Cardiac muscle cell (in vitro differentiated cells and primary cell): ENCODE measurements at regions not wholly inside any gene's neighbourhood (a gene's known extent, or its start where the extent isn't known, plus 50 kb on each side); places are given as distances from the start of the nearest gene placed in this dataset.

Experiments
- DNase-seq, 2 donors: peaks; one replicate each; pipeline versions ENCODE4 v3.0.0 to v3.0.0-alpha.2; 2010 to 2017; ENCODE audit warnings: low read depth in 1 of 2, low spot score in 1 of 2
- H3K27ac ChIP-seq: fragments of 200-600 bp; sonication (generic); 2 replicates; pipeline ENCODE4 v1.5.1; 2016
- H3K27me3 ChIP-seq: fragments of 200-600 bp; sonication (generic); 2 replicates; pipeline ENCODE4 v1.6.0; 2016; ENCODE audit warnings: control low read depth
- H3K36me3 ChIP-seq: fragments of 200-600 bp; sonication (generic); 2 replicates; pipeline ENCODE4 v1.5.1; 2016; ENCODE audit warnings: control low read depth
- H3K4me1 ChIP-seq: fragments of 200-600 bp; sonication (generic); 2 replicates; pipeline ENCODE4 v1.8.1; 2017; ENCODE audit warnings: low read depth, mild to moderate bottlenecking, mixed run types
- H3K4me3 ChIP-seq: fragments of 200-600 bp; sonication (generic); 2 replicates; pipeline ENCODE4 v1.5.1; 2016; ENCODE audit warnings: mild to moderate bottlenecking
- H3K9me3 ChIP-seq: fragments of 200-600 bp; sonication (generic); 2 replicates; pipeline ENCODE4 v1.5.1; 2017; ENCODE audit warnings: low read depth, mild to moderate bottlenecking, control low read depth
- CTCF ChIP-seq: IDR thresholded peaks from 2 replicates; pipeline ENCODE4 v1.5.1; 2012; ENCODE audit warnings: low read depth, mild to moderate bottlenecking, low read length

- no peaks in the 10 kb centered on the region for H3K9me3 ChIP-seq
- peaks cover 19% of the 10 kb centered on the region for H3K4me1 ChIP-seq
- H3K4me3 ChIP-seq, result no peak overlapping the region
- TF ChIP-seq CTCF, result no peak
- no peaks in the 10 kb centered on the region for H3K36me3 ChIP-seq
- no peak for DNase-seq
- H3K27me3 ChIP-seq, result no peaks in the 10 kb centered on the region
- no peak overlapping the region for H3K27ac ChIP-seq
Measured at GRCh38 chr1:219042769-219043168, 130.9 kb upstream of the LYPLAL1 start.

GRCh38 chr1:219045246-219045645 is 128.4 kb upstream of the LYPLAL1 start:
- Histone ChIP-seq H3K27ac (no peak overlapping the region), H3K9me3 (no peaks in the 10 kb centered on the region), H3K4me3 (no peak overlapping the region), H3K27me3 (no peaks in the 10 kb centered on the region), H3K4me1 (peaks cover 5% of the 10 kb centered on the region), H3K36me3 (no peaks in the 10 kb centered on the region)
- no peak for DNase-seq
- TF ChIP-seq CTCF, result no peak

DNA sequence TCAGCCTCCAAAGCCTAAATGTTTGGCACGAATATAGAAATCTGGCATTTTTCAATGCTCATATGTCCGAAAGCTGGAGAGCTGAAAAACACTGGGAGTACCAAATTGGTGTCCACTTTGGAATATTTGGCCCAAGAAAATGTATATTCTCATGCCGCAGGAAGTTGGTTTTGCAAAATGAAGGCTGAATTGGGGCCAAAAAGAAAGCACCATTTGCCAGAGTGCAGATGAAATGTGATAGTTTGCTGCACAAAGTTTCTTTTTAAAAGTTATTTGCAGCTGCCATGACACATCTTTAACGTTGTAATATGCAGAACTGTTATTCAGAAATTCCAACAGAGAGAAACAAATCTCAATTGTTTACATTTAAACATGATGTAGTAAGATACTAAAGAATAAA is 124.2 kb upstream of the LYPLAL1 start:
- H3K27ac ChIP-seq, result no peak overlapping the region
- H3K4me1 ChIP-seq, result no peaks in the 10 kb centered on the region
- H3K36me3 ChIP-seq, result no peaks in the 10 kb centered on the region
- TF ChIP-seq CTCF, result no peak
- H3K27me3 ChIP-seq, result no peaks in the 10 kb centered on the region
- no peak overlapping the region for H3K4me3 ChIP-seq
- no peaks in the 10 kb centered on the region for H3K9me3 ChIP-seq
- no peak for DNase-seq

DNA sequence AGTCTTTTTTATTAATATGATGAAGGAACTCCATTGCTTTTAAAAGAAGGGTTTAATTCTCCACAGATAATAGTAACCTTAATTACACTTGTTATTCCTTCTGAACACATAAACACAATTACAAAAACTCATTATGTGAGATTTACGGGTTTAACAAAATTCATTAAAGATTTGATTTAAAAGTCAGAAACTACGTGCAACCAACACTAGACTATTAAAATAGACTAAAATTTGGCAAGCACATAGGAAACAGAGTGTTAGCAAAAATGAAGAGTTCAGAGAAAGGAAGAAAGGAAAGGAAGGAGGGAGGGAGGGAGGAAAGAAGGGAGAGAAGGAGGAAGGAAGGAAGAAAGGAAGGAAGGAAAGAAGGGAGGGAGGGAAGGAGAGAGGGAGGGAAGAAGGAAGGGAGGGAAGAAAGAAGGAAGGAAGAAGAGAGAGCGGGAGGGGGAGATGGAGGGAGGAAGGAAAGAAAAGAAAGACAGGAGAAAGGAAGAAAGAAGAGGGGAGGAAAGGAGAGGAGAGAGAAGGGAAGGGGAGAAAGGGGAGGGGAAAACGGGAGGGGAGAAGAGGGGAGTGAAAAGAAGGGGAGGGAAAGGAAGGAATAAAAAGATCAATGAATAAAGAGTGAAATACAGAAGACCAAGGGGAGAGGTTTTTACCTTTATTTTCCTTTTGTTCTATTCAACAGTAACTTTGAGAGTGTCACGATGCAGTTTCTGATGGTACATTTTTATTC is 123.4 kb upstream of the LYPLAL1 start:
- H3K36me3 ChIP-seq, result no peaks in the 10 kb centered on the region
- TF ChIP-seq CTCF, result no peak
- no peaks in the 10 kb centered on the region for H3K4me1 ChIP-seq
- DNase-seq, result no peak
- no peaks in the 10 kb centered on the region for H3K9me3 ChIP-seq
- H3K27ac ChIP-seq, result no peak overlapping the region
- no peaks in the 10 kb centered on the region for H3K27me3 ChIP-seq
- no peak overlapping the region for H3K4me3 ChIP-seq

DNA sequence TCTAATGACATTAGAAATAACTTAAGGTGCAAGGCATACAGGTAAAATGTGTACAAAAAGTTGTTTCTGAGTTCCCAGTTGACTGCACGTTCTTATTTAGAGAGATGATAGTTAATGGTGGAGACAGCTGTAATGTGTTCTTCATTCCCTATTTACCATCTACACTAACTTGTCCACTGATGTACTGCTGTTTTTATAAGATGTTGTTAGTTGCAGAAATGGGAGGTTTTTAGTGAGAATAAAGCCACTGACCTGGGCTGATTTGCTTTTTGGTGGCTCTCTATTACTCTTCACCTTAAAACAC is 122.9 kb upstream of the LYPLAL1 start:
- no peaks in the 10 kb centered on the region for H3K9me3 ChIP-seq
- TF ChIP-seq CTCF, result no peak
- no peaks in the 10 kb centered on the region for H3K36me3 ChIP-seq
- DNase-seq, result no peak
- H3K27ac ChIP-seq, result no peak overlapping the region
- no peak overlapping the region for H3K4me3 ChIP-seq
- H3K27me3 ChIP-seq, result no peaks in the 10 kb centered on the region
- no peaks in the 10 kb centered on the region for H3K4me1 ChIP-seq

- Histone ChIP-seq H3K27me3 (no peaks in the 10 kb centered on the region), H3K27ac (no peak overlapping the region), H3K9me3 (no peaks in the 10 kb centered on the region), H3K4me1 (no peaks in the 10 kb centered on the region), H3K36me3 (no peaks in the 10 kb centered on the region), H3K4me3 (no peak overlapping the region)
- no peak for DNase-seq
- no peak for TF ChIP-seq CTCF
Measured at GRCh38 chr1:219051547-219051946, 122.1 kb upstream of the LYPLAL1 start.
